C4-2B (cell line): ENCODE measurements at regions not wholly inside any gene's neighbourhood (a gene's known extent, or its start where the extent isn't known, plus 50 kb on each side); places are given as distances from the start of the nearest gene placed in this dataset.

Experiments used
- H3K27ac ChIP-seq: fragments of 450-650 bp; 2 replicates; pipeline ENCODE4 v1.5.1; 2017
- CTCF ChIP-seq: fragments of 450-650 bp; conservative IDR thresholded peaks from 2 replicates; pipeline ENCODE4 v1.5.1; 2017; ENCODE audit warnings: mild to moderate bottlenecking
- ZFX ChIP-seq: fragments of 450-650 bp; IDR thresholded peaks from 2 replicates; pipeline ENCODE4 v1.6.1; 2017

GRCh38 chr7:116421298-116421697 is 78.2 kb upstream of the CAV2 start:
- H3K27ac ChIP-seq: no peak overlapping the region
- no peak for TF ChIP-seq CTCF
- no peak for TF ChIP-seq ZFX

GRCh38 chr7:116422683-116423082 is 76.9 kb upstream of the CAV2 start:
- TF ChIP-seq ZFX (no peak), CTCF (no peak)
- no peak overlapping the region for H3K27ac ChIP-seq

- TF ChIP-seq ZFX: no peak
- TF ChIP-seq CTCF: no peak
- H3K27ac ChIP-seq: no peak overlapping the region
These were observed 76.0 kb upstream of the CAV2 start for GRCh38 chr7:116423499-116423898.

GRCh38 chr7:116425647-116426209 is 73.8 kb upstream of the CAV2 start:
- no peak overlapping the region for H3K27ac ChIP-seq
- TF ChIP-seq CTCF (no peak), ZFX (no peak)

- TF ChIP-seq CTCF (no peak), ZFX (no peak)
- H3K27ac ChIP-seq: no peak overlapping the region
These were observed 72.9 kb upstream of the CAV2 start for GRCh38 chr7:116426428-116427156.

GRCh38 chr7:116429986-116430619 is 69.4 kb upstream of the CAV2 start:
- TF ChIP-seq ZFX (no peak), CTCF (no peak)
- H3K27ac ChIP-seq: no peak overlapping the region

GRCh38 chr7:116431787-116432526 is 67.6 kb upstream of the CAV2 start:
- H3K27ac ChIP-seq: no peak overlapping the region
- TF ChIP-seq CTCF (no peak), ZFX (no peak)
